H4 (cell line): ENCODE measurements at regions not wholly inside any gene's neighbourhood (a gene's known extent, or its start where the extent isn't known, plus 50 kb on each side); places are given as distances from the start of the nearest gene placed in this dataset.

ENCODE experiments used
- DNase-seq: peaks from one replicate; pipeline ENCODE4 v3.0.0-alpha.2; 2015; ENCODE audit warnings: low spot score

DNA sequence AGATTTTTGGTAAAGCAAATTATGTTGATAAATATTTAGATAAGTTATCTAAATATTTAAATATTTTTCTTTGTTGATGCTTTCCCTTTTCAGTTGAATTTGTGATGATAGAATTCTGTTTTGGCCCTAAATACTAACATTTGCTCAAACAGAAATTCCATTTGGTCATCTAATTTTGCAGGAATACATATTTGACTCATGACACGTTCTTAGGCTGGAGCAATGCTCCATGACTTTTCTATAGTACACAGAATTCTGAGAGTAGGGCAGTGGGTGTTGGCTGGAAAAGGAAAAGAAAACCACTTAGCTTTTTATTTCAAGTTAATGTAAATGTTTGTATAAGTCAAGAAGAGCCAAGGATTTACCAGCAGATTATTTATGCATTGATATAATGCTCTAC lies 58.6 kb upstream of the GK2 start:
- no peak for DNase-seq
